ENCODE measurements at regions not wholly inside any gene's neighbourhood (a gene's known extent, or its start where the extent isn't known, plus 50 kb on each side); places are given as distances from the start of the nearest gene placed in this dataset.

GRCh38 chr10:60466267-60467201, 76.9 kb upstream of the ANK3 start:
- DNase-seq: no peak

GRCh38 chr10:60465801-60466200, 76.1 kb upstream of the ANK3 start:
- no peak for DNase-seq

GRCh38 chr10:60464659-60465058, 75.0 kb upstream of the ANK3 start:
- no peak for DNase-seq

GRCh38 chr10:60463746-60464145, 74.1 kb upstream of the ANK3 start:
- no peak for DNase-seq

- no peak for DNase-seq
Observed at GRCh38 chr10:60461688-60462087, 72.0 kb upstream of the ANK3 start.

GRCh38 chr10:60459701-60460457, 70.2 kb upstream of the ANK3 start:
- DNase-seq: no peak

GRCh38 chr10:60456053-60456452, 66.4 kb upstream of the ANK3 start:
- DNase-seq: no peak

- DNase-seq: no peak
Observed at GRCh38 chr10:60454336-60454735, 64.7 kb upstream of the ANK3 start.

GRCh38 chr10:60453036-60453435, 63.4 kb upstream of the ANK3 start:
- no peak for DNase-seq

- no peak for DNase-seq
Observed at GRCh38 chr10:60450291-60450690, 60.6 kb upstream of the ANK3 start.

- DNase-seq: no peak
Observed at GRCh38 chr10:60448246-60448645, 58.6 kb upstream of the ANK3 start.

GRCh38 chr10:60446851-60447250, 57.2 kb upstream of the ANK3 start:
- DNase-seq: no peak

- DNase-seq: no peak
Observed at GRCh38 chr10:60446070-60446833, 56.6 kb upstream of the ANK3 start.

GRCh38 chr10:60444494-60445064, 54.9 kb upstream of the ANK3 start:
- no peak for DNase-seq

GRCh38 chr10:60443346-60443745, 53.7 kb upstream of the ANK3 start:
- no peak for DNase-seq

- DNase-seq: no peak
Observed at GRCh38 chr10:60441515-60441914, 51.8 kb upstream of the ANK3 start.

GRCh38 chr10:60439641-60440040, 50.0 kb upstream of the ANK3 start:
- DNase-seq: no peak

Data from occipital lobe (tissue), 1 donor.